AG04449 (cell line): ENCODE measurements at regions not wholly inside any gene's neighbourhood (a gene's known extent, or its start where the extent isn't known, plus 50 kb on each side); places are given as distances from the start of the nearest gene placed in this dataset.

Experiments used
- CTCF ChIA-PET: fragments of 350-600 bp; formaldehyde crosslinking; extraction: SDS; loops from one replicate; lab custom pipeline; 2021; ENCODE audit warnings: antibody characterized with exemption; lab: Yijun Ruan, JAX
- POLR2A ChIA-PET: fragments of 400-600, 350-600 bp; formaldehyde crosslinking; extraction: SDS; loops from one replicate; lab custom pipeline; 2020; ENCODE audit warnings: antibody characterized with exemption, inconsistent platforms; lab: Yijun Ruan, JAX
- DNase-seq: peaks from one replicate; pipeline ENCODE4 v3.0.0-alpha.2; 2010; ENCODE audit warnings: low read depth, low spot score
- H3K4me3 ChIP-seq: 2 replicates; pipeline ENCODE4 v1.5.1; 2011; ENCODE audit warnings: low read depth, mild to moderate bottlenecking, control low read depth, low read length
- CTCF ChIP-seq: IDR thresholded peaks from one replicate; pipeline ENCODE4 v1.5.1; 2011; ENCODE audit warnings: mild to moderate bottlenecking, moderate library complexity, low read length, control low read depth, inconsistent platforms; ENCODE audit not compliant: insufficient read depth; ENCODE audit errors: missing control alignments

DNA sequence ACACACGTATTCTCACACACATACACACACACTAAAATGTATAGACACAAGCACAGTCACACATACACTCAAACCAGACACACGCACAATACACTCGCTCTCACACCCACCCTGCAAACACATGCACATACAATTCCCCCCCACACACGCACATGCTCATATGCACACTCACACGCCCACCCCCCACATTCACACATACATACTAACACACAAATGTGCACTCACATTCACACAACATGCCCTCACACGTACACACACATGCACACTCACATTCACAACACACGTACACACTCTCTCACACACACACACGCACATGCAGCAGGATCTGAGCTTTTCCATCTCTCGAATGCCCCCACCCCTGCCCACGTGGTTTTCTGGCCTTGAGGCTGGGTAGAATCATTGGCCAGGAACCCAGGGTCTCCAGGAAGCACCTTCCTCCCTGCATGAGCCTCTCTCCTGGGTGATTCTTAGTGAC lies 589.7 kb downstream of the PTPRU start:
- TF ChIP-seq CTCF: no peak
- no peak for DNase-seq
- ChIA-PET CTCF (no interaction called here), POLR2A (no interaction called here)
- no peak overlapping the region for H3K4me3 ChIP-seq

DNA sequence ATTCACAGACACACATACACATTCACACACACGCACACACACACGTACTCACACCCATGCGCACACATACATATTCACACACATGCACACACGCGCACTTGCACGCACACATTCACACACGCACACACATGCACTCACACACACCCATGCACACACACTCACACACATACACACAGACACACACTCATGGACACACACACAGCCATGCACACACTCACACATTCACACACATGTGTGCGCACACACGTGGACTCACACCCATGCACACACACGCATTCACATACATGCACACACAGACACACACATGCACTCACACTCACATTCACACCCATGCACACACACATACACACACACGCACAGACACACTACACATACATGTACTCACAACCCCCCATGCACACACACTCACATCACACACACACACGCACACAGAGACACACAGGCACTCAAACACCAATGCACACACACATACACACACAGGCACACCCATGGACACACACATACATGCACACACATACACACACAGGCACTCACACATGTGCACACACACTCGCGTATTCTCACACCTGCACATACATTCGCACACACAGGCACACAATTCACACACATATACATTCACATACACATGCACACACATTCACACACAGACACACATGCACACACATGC lies 589.1 kb downstream of the PTPRU start:
- no peak for DNase-seq
- ChIA-PET CTCF (no interaction called here), POLR2A (no interaction called here)
- no peak for TF ChIP-seq CTCF
- H3K4me3 ChIP-seq: no peak overlapping the region

- CTCF ChIA-PET: no interaction called here
- H3K4me3 ChIP-seq: no peak overlapping the region
- TF ChIP-seq CTCF: no peak
- no peak for DNase-seq
- POLR2A ChIA-PET: no interaction called here
These were observed 588.4 kb downstream of the PTPRU start for GRCh38 chr1:29824511-29825273.

DNA sequence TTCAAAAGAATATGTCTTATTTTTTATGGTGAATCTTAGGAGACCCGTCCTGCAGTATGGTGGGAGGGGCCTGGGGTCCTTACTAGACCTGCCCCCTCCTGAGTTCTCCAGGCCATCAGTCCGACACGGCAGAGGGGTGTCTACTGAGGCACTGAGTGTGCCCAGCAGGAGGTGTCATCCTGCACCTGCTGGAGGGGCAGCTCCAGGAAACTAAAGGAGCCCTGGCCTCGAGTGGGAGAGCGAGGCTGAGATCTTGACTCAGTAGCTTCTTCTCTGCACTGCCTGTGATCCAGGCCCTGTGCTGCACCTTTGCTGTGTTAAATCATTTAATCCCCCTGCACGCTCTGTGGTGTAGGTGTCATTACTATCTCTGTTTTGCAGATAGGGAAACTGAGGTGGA lies 587.7 kb downstream of the PTPRU start:
- POLR2A ChIA-PET: no interaction called here
- no peak for TF ChIP-seq CTCF
- no peak for DNase-seq
- CTCF ChIA-PET: no interaction called here
- no peak overlapping the region for H3K4me3 ChIP-seq

DNA sequence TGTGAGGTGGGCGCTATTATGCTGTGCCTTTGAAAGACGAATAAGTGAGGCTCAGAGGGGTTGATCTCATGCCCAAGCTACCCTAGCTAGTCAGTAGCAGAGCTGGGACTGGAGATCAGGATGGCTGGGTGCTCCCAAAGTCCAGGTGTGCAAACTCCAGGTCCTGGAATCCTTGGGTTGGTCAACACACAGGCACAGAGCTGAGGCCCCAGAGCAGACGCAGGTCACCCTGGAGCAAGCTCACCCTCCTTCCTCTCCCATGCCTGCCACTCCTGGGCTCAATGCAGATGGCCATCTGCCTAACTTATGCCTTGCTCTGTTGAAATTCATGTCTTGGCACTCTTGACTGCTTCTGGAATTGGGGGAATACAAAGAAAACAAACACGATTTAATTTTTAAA lies 587.2 kb downstream of the PTPRU start:
- CTCF ChIA-PET: no interaction called here
- POLR2A ChIA-PET: no interaction called here
- no peak for TF ChIP-seq CTCF
- no peak overlapping the region for H3K4me3 ChIP-seq
- DNase-seq: no peak

DNA sequence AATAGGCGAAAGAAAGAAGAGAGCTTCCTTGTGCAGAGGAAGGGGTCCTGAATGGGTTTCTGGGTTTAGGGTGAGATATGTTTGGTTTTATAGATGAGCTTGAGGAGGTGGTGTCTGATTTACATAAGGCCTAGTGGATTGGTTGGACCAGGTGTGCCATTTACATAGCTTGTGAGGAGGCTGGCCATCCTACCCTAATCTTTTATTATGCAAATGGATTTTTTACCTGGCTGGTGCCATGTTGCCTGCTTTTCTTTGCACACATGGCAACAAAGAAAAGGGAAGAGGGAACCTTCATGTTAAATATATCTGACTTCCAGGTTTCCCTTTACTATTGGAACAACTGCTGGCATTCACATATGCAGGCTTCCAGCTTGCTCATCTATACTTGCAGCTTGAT lies 585.3 kb downstream of the PTPRU start:
- CTCF ChIA-PET: no interaction called here
- POLR2A ChIA-PET: no interaction called here
- no peak for DNase-seq
- TF ChIP-seq CTCF: no peak
- H3K4me3 ChIP-seq: no peak overlapping the region
